ENCODE measurements at regions not wholly inside any gene's neighbourhood (a gene's known extent, or its start where the extent isn't known, plus 50 kb on each side); places are given as distances from the start of the nearest gene placed in this dataset.

DNA sequence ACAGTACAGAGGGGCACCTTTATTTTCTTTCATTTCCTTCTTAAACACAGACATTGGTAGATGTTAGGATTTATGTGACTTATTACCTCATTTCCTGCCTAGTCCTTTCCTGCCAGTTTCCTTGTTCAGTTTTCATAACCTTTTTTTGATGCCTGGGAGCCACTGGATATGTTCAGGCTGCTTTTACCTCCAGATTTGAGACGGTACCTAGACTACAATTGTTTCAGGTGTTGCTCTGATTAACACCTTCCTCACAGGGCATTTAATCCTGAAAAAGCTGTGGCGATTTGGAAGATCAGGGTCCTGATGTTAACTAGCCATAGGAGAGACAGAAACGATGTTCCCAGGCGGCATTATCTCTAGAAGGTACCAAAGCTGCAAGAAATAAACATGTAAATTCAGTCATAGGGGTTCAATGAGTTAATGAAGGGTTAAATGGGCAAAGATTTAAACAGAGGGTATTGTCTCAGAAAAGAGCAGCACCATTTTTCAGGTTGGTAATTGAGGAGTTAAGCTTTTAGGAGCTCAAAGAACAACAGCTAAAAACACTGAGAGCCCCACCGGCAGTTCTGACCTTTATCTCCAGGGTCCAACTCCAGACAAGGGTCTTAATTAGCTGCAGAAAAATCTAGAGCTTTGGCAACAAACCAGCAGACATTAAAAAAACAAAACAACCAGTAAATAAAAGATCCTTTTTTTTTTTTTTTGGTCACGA is 93.3 kb downstream of the HRH4 start:
- H3K27me3 ChIP-seq (ENCODE audit: control insufficient read depth, insufficient read depth, low read length): no peaks in the 10 kb centered on the region
- BruUV-seq (replicated peaks): no TSS peak

DNA sequence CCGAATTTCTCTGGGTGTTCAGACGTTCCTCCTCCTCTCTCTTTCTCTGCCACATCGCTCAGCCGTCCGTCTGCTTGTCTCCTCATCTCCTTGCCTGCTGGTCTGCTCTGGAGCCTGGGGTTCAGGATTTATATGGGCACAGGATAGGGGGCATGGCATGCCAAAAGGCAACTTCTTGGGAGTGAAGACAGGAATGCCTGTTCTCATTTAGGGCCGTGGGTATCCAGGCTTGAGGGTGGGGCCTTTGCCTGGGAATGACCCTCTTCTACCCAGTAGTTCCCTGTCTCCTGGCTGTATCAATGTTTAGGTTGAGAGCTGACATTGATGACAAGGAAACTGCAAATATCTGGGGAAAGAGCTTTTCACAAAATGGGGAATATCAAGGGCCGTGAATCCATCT is 98.0 kb downstream of the HRH4 start:
- no peak for ATAC-seq
- Histone ChIP-seq H3K4me3 (ENCODE audit: low read depth in 2 of 2, low read length in 2 of 2) (no peak overlapping the region), H3K36me3 (ENCODE audit: control insufficient read depth, insufficient read depth, low read length) (no peaks in the 10 kb centered on the region), H3K4me1 (ENCODE audit: control insufficient read depth, insufficient read depth, low read length) (no peaks in the 10 kb centered on the region), H3K9me3 (ENCODE audit: control insufficient read depth, insufficient read depth, low read depth, low read length) (no peaks in the 10 kb centered on the region), H3K27ac (ENCODE audit: low read length) (no peak overlapping the region), H3K27me3 (ENCODE audit: control insufficient read depth, insufficient read depth, low read length) (peaks cover 6% of the 10 kb centered on the region)
- TF ChIP-seq, protein P1, sequence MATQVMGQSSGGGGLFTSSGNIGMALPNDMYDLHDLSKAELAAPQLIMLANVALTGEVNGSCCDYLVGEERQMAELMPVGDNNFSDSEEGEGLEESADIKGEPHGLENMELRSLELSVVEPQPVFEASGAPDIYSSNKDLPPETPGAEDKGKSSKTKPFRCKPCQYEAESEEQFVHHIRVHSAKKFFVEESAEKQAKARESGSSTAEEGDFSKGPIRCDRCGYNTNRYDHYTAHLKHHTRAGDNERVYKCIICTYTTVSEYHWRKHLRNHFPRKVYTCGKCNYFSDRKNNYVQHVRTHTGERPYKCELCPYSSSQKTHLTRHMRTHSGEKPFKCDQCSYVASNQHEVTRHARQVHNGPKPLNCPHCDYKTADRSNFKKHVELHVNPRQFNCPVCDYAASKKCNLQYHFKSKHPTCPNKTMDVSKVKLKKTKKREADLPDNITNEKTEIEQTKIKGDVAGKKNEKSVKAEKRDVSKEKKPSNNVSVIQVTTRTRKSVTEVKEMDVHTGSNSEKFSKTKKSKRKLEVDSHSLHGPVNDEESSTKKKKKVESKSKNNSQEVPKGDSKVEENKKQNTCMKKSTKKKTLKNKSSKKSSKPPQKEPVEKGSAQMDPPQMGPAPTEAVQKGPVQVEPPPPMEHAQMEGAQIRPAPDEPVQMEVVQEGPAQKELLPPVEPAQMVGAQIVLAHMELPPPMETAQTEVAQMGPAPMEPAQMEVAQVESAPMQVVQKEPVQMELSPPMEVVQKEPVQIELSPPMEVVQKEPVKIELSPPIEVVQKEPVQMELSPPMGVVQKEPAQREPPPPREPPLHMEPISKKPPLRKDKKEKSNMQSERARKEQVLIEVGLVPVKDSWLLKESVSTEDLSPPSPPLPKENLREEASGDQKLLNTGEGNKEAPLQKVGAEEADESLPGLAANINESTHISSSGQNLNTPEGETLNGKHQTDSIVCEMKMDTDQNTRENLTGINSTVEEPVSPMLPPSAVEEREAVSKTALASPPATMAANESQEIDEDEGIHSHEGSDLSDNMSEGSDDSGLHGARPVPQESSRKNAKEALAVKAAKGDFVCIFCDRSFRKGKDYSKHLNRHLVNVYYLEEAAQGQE (IDR thresholded peaks at IDR 0.05; ENCODE audit: insufficient read depth in 1 of 2, low read depth in 2 of 2, low read length in 1 of 2): no peak
- no peak for TF ChIP-seq TCF7L2 (IDR thresholded peaks at IDR 0.05; ENCODE audit: low read depth, low read length)
- TF ChIP-seq POLR2AphosphoS5 (IDR thresholded peaks at IDR 0.05; ENCODE audit: low read depth, low read length): no peak
- TF ChIP-seq SIN3A (IDR thresholded peaks at IDR 0.05; ENCODE audit: borderline replicate concordance, insufficient read depth, low read depth, low read length): no peak
- TF ChIP-seq, protein P2, sequence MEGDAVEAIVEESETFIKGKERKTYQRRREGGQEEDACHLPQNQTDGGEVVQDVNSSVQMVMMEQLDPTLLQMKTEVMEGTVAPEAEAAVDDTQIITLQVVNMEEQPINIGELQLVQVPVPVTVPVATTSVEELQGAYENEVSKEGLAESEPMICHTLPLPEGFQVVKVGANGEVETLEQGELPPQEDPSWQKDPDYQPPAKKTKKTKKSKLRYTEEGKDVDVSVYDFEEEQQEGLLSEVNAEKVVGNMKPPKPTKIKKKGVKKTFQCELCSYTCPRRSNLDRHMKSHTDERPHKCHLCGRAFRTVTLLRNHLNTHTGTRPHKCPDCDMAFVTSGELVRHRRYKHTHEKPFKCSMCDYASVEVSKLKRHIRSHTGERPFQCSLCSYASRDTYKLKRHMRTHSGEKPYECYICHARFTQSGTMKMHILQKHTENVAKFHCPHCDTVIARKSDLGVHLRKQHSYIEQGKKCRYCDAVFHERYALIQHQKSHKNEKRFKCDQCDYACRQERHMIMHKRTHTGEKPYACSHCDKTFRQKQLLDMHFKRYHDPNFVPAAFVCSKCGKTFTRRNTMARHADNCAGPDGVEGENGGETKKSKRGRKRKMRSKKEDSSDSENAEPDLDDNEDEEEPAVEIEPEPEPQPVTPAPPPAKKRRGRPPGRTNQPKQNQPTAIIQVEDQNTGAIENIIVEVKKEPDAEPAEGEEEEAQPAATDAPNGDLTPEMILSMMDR (IDR thresholded peaks at IDR 0.05): no peak
- in situ Hi-C loops (cut with HindIII; ENCODE audit: low pct_unique_long_range_greater_than_20kb, low sequenced_read_pairs) (no loop called here), intact Hi-C loops (cut with micrococcal nuclease; ENCODE audit: unreplicated experiment) (loop anchor here (10.0 kb wide), 1 partner anchor 936 kb away; no protein-coding TSS in a partner anchor)
- no peak for DNase-seq (ENCODE audit: low read depth, low spot score)
- POLR2A ChIA-PET: no interaction called here
- BruUV-seq (replicated peaks): no TSS peak
- CTCF ChIA-PET: no interaction called here

More for the DNA sequence above, 93.3 kb downstream of the HRH4 start:
- H3K36me3 ChIP-seq (ENCODE audit: control insufficient read depth, insufficient read depth, low read length): no peaks in the 10 kb centered on the region
- CTCF ChIA-PET: no interaction called here
- no peaks in the 10 kb centered on the region for H3K9me3 ChIP-seq (ENCODE audit: control insufficient read depth, insufficient read depth, low read depth, low read length)
- no peaks in the 10 kb centered on the region for H3K4me1 ChIP-seq (ENCODE audit: control insufficient read depth, insufficient read depth, low read length)
- DNase-seq (ENCODE audit: low read depth, low spot score) (no peak), ATAC-seq (no peak)
- TF ChIP-seq, protein P1 (IDR thresholded peaks at IDR 0.05; ENCODE audit: insufficient read depth in 1 of 2, low read depth in 2 of 2, low read length in 1 of 2): no peak
- TF ChIP-seq POLR2AphosphoS5 (IDR thresholded peaks at IDR 0.05; ENCODE audit: low read depth, low read length): no peak
- TF ChIP-seq, protein P2 (IDR thresholded peaks at IDR 0.05): no peak
- no peak for TF ChIP-seq SIN3A (IDR thresholded peaks at IDR 0.05; ENCODE audit: borderline replicate concordance, insufficient read depth, low read depth, low read length)
- TF ChIP-seq TCF7L2 (IDR thresholded peaks at IDR 0.05; ENCODE audit: low read depth, low read length): no peak
- intact Hi-C loops (cut with micrococcal nuclease; ENCODE audit: unreplicated experiment) (loop anchor here (10.0 kb wide), 1 partner anchor 941 kb away; no protein-coding TSS in a partner anchor), in situ Hi-C loops (cut with HindIII; ENCODE audit: low pct_unique_long_range_greater_than_20kb, low sequenced_read_pairs) (no loop called here)
- no peak overlapping the region for H3K27ac ChIP-seq (ENCODE audit: low read length)
- no peak overlapping the region for H3K4me3 ChIP-seq (ENCODE audit: low read depth in 2 of 2, low read length in 2 of 2)
- POLR2A ChIA-PET: no interaction called here
